WI38 (cell line): ENCODE measurements at regions not wholly inside any gene's neighbourhood (a gene's known extent, or its start where the extent isn't known, plus 50 kb on each side); places are given as distances from the start of the nearest gene placed in this dataset.

ENCODE experiments used
- H3K4me3 ChIP-seq: 2 replicates; pipeline ENCODE4 v1.5.1; 2011; ENCODE audit warnings: low read depth, mild to moderate bottlenecking, control low read depth, low read length
- CTCF ChIP-seq: IDR thresholded peaks from 2 replicates; pipeline ENCODE4 v1.5.1; 2012; ENCODE audit warnings: low read depth, mild to moderate bottlenecking, control low read depth, low read length

GRCh38 chr3:20657560-20657959 lies 471.6 kb upstream of the SGO1 start:
- TF ChIP-seq CTCF = no peak
- no peak overlapping the region for H3K4me3 ChIP-seq

GRCh38 chr3:20652231-20652986 lies 466.4 kb upstream of the SGO1 start:
- no peak for TF ChIP-seq CTCF
- no peak overlapping the region for H3K4me3 ChIP-seq

DNA sequence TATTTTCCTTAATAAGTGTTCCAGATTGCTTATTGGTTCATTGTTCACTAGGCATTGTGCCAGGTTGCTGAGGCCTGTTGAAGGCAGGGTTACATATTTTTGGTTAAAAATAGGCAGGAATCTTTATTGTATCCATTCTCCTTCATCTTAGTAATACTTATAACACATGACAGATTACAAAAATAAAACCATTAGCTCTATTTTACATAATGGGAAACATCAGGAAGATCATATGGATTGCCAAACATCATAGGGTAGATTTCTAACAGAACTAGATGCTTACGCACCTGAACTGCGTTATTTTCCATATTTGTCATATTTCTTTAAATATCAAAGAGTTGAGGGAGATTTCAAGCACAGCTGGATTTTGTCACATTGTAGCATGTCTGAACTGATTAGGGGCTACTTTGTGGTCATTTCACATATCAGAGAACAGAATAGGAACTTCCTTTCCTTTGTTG lies 462.9 kb upstream of the SGO1 start:
- no peak overlapping the region for H3K4me3 ChIP-seq
- TF ChIP-seq CTCF = no peak

GRCh38 chr3:20648294-20648693 lies 462.3 kb upstream of the SGO1 start:
- H3K4me3 ChIP-seq = no peak overlapping the region
- TF ChIP-seq CTCF = no peak

- no peak overlapping the region for H3K4me3 ChIP-seq
- no peak for TF ChIP-seq CTCF
Measured at GRCh38 chr3:20646425-20646824, 460.4 kb upstream of the SGO1 start.

DNA sequence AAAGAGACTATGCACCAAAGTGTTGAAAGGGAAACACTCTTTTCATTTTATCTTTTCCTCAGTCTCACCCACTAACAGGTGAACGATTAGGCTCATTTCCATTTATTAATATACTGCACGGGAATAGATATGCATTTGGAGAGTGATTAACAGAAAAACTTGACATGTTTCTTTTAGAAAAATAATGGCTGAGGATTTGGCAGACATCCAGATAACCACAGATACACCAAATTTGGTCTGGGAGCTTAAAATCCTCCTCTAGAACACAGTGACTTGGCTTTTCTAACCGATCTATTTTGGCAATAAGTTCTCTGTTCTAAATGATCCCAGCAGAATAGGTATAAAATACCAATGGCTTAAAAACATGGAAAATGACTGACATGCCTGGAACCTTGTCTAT lies 459.3 kb upstream of the SGO1 start:
- TF ChIP-seq CTCF = no peak
- H3K4me3 ChIP-seq = no peak overlapping the region

DNA sequence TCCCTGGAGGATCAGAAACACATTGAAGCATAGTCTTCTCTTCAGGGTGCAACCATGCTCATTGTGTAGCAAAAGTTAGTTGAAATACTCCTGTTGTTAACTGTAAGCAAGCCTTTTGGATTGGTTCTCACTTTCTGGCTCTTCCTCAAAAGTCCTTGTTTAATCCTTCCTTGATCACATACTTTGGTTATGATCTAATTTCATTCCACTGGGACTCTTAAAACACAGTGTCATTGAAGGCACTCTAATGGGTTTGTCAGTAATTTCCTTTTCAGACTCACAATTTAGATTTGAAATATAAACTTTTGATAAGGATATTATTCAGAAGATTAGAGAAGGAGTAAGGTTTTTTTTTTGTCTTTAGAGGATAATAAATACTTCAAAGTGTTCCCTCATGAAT lies 451.7 kb upstream of the SGO1 start:
- TF ChIP-seq CTCF = no peak
- no peak overlapping the region for H3K4me3 ChIP-seq
